B cell (primary cell): ENCODE measurements at regions not wholly inside any gene's neighbourhood (a gene's known extent, or its start where the extent isn't known, plus 50 kb on each side); places are given as distances from the start of the nearest gene placed in this dataset.

ENCODE experiments used
- EZH2 ChIP-seq: IDR thresholded peaks from 2 replicates; pipeline ENCODE4 v1.6.1; 2012; ENCODE audit warnings: borderline replicate concordance, low read depth, mild to moderate bottlenecking, moderate library complexity, low read length; ENCODE audit not compliant: insufficient read depth, poor library complexity, severe bottlenecking
- TF ChIP-seq, protein P1 (sequence below): fragments of 200-600 bp; IDR thresholded peaks from one replicate; pipeline ENCODE4 v1.8.0; 2022; ENCODE audit warnings: antibody characterized with exemption, mild to moderate bottlenecking

DNA sequence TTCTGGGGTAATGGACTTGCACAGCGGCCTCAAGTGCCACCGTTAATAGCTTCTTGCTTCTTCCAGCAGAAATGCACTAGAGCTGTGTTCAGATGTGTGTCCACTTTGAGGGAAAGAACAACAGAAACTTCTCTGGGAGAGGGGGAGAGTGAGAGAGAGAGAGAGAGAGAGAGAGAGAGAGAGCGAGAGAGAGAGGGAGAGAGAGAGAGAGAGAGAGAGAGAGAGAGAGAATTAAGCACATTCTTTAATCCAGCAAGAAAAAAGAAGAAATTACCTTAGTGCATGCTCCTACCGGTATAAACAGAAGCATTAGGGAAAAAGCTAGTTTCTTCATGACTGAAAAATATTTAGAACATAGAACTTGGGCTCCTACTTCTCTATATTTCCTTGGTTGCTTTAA is 418.8 kb downstream of the MAN2A1 start:
- TF ChIP-seq, protein P1, sequence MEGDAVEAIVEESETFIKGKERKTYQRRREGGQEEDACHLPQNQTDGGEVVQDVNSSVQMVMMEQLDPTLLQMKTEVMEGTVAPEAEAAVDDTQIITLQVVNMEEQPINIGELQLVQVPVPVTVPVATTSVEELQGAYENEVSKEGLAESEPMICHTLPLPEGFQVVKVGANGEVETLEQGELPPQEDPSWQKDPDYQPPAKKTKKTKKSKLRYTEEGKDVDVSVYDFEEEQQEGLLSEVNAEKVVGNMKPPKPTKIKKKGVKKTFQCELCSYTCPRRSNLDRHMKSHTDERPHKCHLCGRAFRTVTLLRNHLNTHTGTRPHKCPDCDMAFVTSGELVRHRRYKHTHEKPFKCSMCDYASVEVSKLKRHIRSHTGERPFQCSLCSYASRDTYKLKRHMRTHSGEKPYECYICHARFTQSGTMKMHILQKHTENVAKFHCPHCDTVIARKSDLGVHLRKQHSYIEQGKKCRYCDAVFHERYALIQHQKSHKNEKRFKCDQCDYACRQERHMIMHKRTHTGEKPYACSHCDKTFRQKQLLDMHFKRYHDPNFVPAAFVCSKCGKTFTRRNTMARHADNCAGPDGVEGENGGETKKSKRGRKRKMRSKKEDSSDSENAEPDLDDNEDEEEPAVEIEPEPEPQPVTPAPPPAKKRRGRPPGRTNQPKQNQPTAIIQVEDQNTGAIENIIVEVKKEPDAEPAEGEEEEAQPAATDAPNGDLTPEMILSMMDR = no peak
- no peak for TF ChIP-seq EZH2
